ENCODE measurements at regions not wholly inside any gene's neighbourhood (a gene's known extent, or its start where the extent isn't known, plus 50 kb on each side); places are given as distances from the start of the nearest gene placed in this dataset.

- Histone ChIP-seq H3K4me3 (ENCODE audit: insufficient read depth, low read depth, low read length) (no peak overlapping the region), H3K4me1 (ENCODE audit: control insufficient read depth, insufficient read depth, low read length) (no peaks in the 10 kb centered on the region), H2BK20ac (ENCODE audit: low read depth, low read length) (no peak overlapping the region), H2BK15ac (ENCODE audit: low read depth, low read length) (no peak overlapping the region), H3K27me3 (ENCODE audit: control insufficient read depth, insufficient read depth, low read length) (no peaks in the 10 kb centered on the region), H3K56ac (ENCODE audit: extremely low read depth, insufficient read depth, low read length) (no peak overlapping the region), H3K79me1 (ENCODE audit: low read depth in 1 of 2, low read length in 2 of 2) (no peaks in the 10 kb centered on the region), H2AFZ (replicated peaks; ENCODE audit: low read length, poor library complexity) (no peak overlapping the region), H3K36me3 (ENCODE audit: control insufficient read depth, insufficient read depth, low read length) (no peaks in the 10 kb centered on the region), H3K9ac (ENCODE audit: low read depth, low read length) (no peak overlapping the region), H2AK9ac (replicated peaks; ENCODE audit: low read depth, low read length, poor library complexity) (no peak overlapping the region), H3K4ac (ENCODE audit: low read depth, low read length) (no peak overlapping the region), H3K23ac (ENCODE audit: low read depth, low read length) (no peak overlapping the region), H4K91ac (ENCODE audit: insufficient read depth, low read depth, low read length) (no peak overlapping the region), H4K8ac (ENCODE audit: low read depth in 2 of 2, low read length in 2 of 2) (no peak overlapping the region), H3K27ac (ENCODE audit: insufficient read depth, low read length) (no peak overlapping the region), H3K14ac (replicated peaks; ENCODE audit: low read depth, low read length) (no peak overlapping the region), H3K9me1 (ENCODE audit: insufficient read depth, low read length) (no peaks in the 10 kb centered on the region), H2BK5ac (ENCODE audit: low read depth, low read length, poor library complexity, severe bottlenecking) (no peak overlapping the region), H4K20me1 (ENCODE audit: insufficient read depth, low read length) (no peaks in the 10 kb centered on the region), H3K4me2 (ENCODE audit: low read depth, low read length) (no peak overlapping the region), H4K5ac (ENCODE audit: low read depth, low read length) (no peak overlapping the region), H3K9me3 (ENCODE audit: control insufficient read depth, insufficient read depth, low read length) (peaks cover 5% of the 10 kb centered on the region; the same call in 1 of the 2 replicates), H2AK5ac (ENCODE audit: low read depth, low read length) (no peak overlapping the region), H3K18ac (ENCODE audit: low read depth, low read length) (no peak overlapping the region), H2BK120ac (ENCODE audit: low read depth, low read length) (no peak overlapping the region)
- ChIA-PET POLR2A (ENCODE audit: unreplicated experiment) (no interaction called here), CTCF (no interaction called here)
- in situ Hi-C loops (cut with MboI; ENCODE audit: low sequenced_read_pairs) (no loop called here), dilution Hi-C loops (cut with HindIII; ENCODE audit: low sequenced_read_pairs, unreplicated experiment) (no loop called here), intact Hi-C loops (cut with micrococcal nuclease) (no loop called here)
- WGBS, 2 experiments (ENCODE audit: extremely low coverage in 2 of 2, insufficient read length in 1 of 2) = no CpG with 5 or more reads among the region's 1 CpG
- DNase-seq (no peak), ATAC-seq (ENCODE audit: low read depth) (no peak)
- TF ChIP-seq RFX5 (IDR thresholded peaks at IDR 0.05; ENCODE audit: low read depth, low read length) = no peak
- TF ChIP-seq CTCF (conservative IDR thresholded peaks at IDR 0.05; ENCODE audit: low read depth, low read length) = no peak
- no peak for TF ChIP-seq MXI1 (IDR thresholded peaks at IDR 0.05; ENCODE audit: borderline replicate concordance, low read depth, low read length)
- TF ChIP-seq FOS (IDR thresholded peaks at IDR 0.05; ENCODE audit: low read depth, low read length) = no peak
- TF ChIP-seq ELK1 (IDR thresholded peaks at IDR 0.05; ENCODE audit: borderline replicate concordance, low read depth, low read length) = no peak
- no peak for TF ChIP-seq NFE2L2 (IDR thresholded peaks at IDR 0.05; ENCODE audit: low read depth, low read length)
- no peak for TF ChIP-seq USF2 (IDR thresholded peaks at IDR 0.05; ENCODE audit: low read depth, low read length)
- no peak for TF ChIP-seq CEBPB (IDR thresholded peaks at IDR 0.05; ENCODE audit: low read depth, low read length)
- no peak for TF ChIP-seq RCOR1 (IDR thresholded peaks at IDR 0.05; ENCODE audit: insufficient replicate concordance, low read length)
- no peak for TF ChIP-seq SMC3 (IDR thresholded peaks at IDR 0.05; ENCODE audit: low read depth, low read length)
- TF ChIP-seq CHD1 (IDR thresholded peaks at IDR 0.05; ENCODE audit: low read depth, low read length) = no peak
- BruUV-seq (replicated peaks) = no TSS peak
These were observed 133.9 kb upstream of the CELF2 start for GRCh38 chr10:10883737-10884136.

Measured in IMR-90 (cell line).